ENCODE measurements at regions not wholly inside any gene's neighbourhood (a gene's known extent, or its start where the extent isn't known, plus 50 kb on each side); places are given as distances from the start of the nearest gene placed in this dataset.

GRCh38 chrX:8413279-8413678 is 51.4 kb upstream of the VCX3B start:
- TF ChIP-seq CTCF (IDR thresholded peaks at IDR 0.05; ENCODE audit: control insufficient read depth, extremely low read depth, insufficient read depth), result no peak
- no peak overlapping the region for H3K4me3 ChIP-seq (ENCODE audit: low read depth, low read length)
- DNase-seq (ENCODE audit: low read depth), result no peak

Data from LNCaP clone FGC (cell line).